Right atrium auricular region (tissue), 2 donors: ENCODE measurements at regions not wholly inside any gene's neighbourhood (a gene's known extent, or its start where the extent isn't known, plus 50 kb on each side); places are given as distances from the start of the nearest gene placed in this dataset.

ENCODE experiments used
- DNase-seq: peaks from one replicate; pipeline ENCODE4 v3.0.0-alpha.2; 2019; ENCODE audit warnings: low spot score
- H3K27ac ChIP-seq, 2 donors: fragments of 200-600 bp; sonication (generic); 1 replicate in 1 of 2; 2 replicates in 1 of 2; pipeline ENCODE4 v1.5.1; 2016 to 2019
- H3K27me3 ChIP-seq, 2 donors: fragments of 200-600 bp; sonication (generic); one replicate each; pipeline versions ENCODE4 v1.5.1 to v1.6.0; 2017 to 2019
- H3K36me3 ChIP-seq: fragments of 200-600 bp; sonication (generic); one replicate; pipeline ENCODE4 v1.5.1; 2016
- H3K4me1 ChIP-seq, 2 donors: fragments of 200-600 bp; sonication (generic); one replicate each; pipeline versions ENCODE4 v1.5.1 to v1.6.0; 2017 to 2019
- H3K4me3 ChIP-seq, 2 donors: fragments of 200-600 bp; sonication (generic); 1 replicate in 1 of 2; 2 replicates in 1 of 2; pipeline ENCODE4 v1.5.1; 2017 to 2019; ENCODE audit warnings: mild to moderate bottlenecking in 1 of 2, moderate library complexity in 1 of 2
- H3K9me3 ChIP-seq, 2 donors: fragments of 200-600 bp; sonication (generic); one replicate each; pipeline ENCODE4 v1.5.1; 2019
- CTCF ChIP-seq, 2 donors: fragments of 200-600 bp; sonication (generic); IDR thresholded peaks; one replicate each; pipeline ENCODE4 v1.5.1; 2019; ENCODE audit warnings: antibody characterized with exemption in 2 of 2

GRCh38 chr16:63373744-63374143 lies 1337.5 kb upstream of the CDH8 start:
- TF ChIP-seq CTCF (IDR thresholded peaks at IDR 0.05): no peak
- Histone ChIP-seq H3K9me3 (no peaks in the 10 kb centered on the region), H3K4me3 (no peak overlapping the region), H3K4me1 (no peaks in the 10 kb centered on the region), H3K27me3 (no peaks in the 10 kb centered on the region), H3K27ac (no peak overlapping the region), H3K36me3 (no peaks in the 10 kb centered on the region)
- DNase-seq: no peak

- no peak for TF ChIP-seq CTCF (IDR thresholded peaks at IDR 0.05)
- Histone ChIP-seq H3K27ac (no peak overlapping the region), H3K4me3 (no peak overlapping the region), H3K27me3 (no peaks in the 10 kb centered on the region), H3K36me3 (no peaks in the 10 kb centered on the region), H3K9me3 (no peaks in the 10 kb centered on the region), H3K4me1 (no peaks in the 10 kb centered on the region)
- no peak for DNase-seq
Measured at GRCh38 chr16:63372815-63373214, 1336.6 kb upstream of the CDH8 start.

GRCh38 chr16:63372283-63372682 lies 1336.0 kb upstream of the CDH8 start:
- Histone ChIP-seq H3K4me3 (no peak overlapping the region), H3K9me3 (no peaks in the 10 kb centered on the region), H3K27me3 (no peaks in the 10 kb centered on the region), H3K36me3 (no peaks in the 10 kb centered on the region), H3K4me1 (no peaks in the 10 kb centered on the region), H3K27ac (no peak overlapping the region)
- TF ChIP-seq CTCF (IDR thresholded peaks at IDR 0.05): no peak
- no peak for DNase-seq

GRCh38 chr16:63365649-63366304 lies 1329.5 kb upstream of the CDH8 start:
- DNase-seq: no peak
- H3K27me3 ChIP-seq: no peaks in the 10 kb centered on the region
- no peaks in the 10 kb centered on the region for H3K9me3 ChIP-seq
- no peaks in the 10 kb centered on the region for H3K4me1 ChIP-seq
- TF ChIP-seq CTCF (IDR thresholded peaks at IDR 0.05): no peak
- no peak overlapping the region for H3K4me3 ChIP-seq
- no peak overlapping the region for H3K27ac ChIP-seq
- H3K36me3 ChIP-seq: no peaks in the 10 kb centered on the region

GRCh38 chr16:63363738-63364137 lies 1327.5 kb upstream of the CDH8 start:
- Histone ChIP-seq H3K4me1 (no peaks in the 10 kb centered on the region), H3K27ac (no peak overlapping the region), H3K36me3 (no peaks in the 10 kb centered on the region), H3K27me3 (no peaks in the 10 kb centered on the region), H3K4me3 (no peak overlapping the region), H3K9me3 (no peaks in the 10 kb centered on the region)
- TF ChIP-seq CTCF (IDR thresholded peaks at IDR 0.05): no peak
- no peak for DNase-seq

- H3K27ac ChIP-seq: no peak overlapping the region
- no peaks in the 10 kb centered on the region for H3K9me3 ChIP-seq
- no peak overlapping the region for H3K4me3 ChIP-seq
- H3K27me3 ChIP-seq: no peaks in the 10 kb centered on the region
- TF ChIP-seq CTCF (IDR thresholded peaks at IDR 0.05): peak in 1 of 2 donors; percentile 79
- H3K36me3 ChIP-seq: no peaks in the 10 kb centered on the region
- no peak for DNase-seq
- no peaks in the 10 kb centered on the region for H3K4me1 ChIP-seq
Measured at GRCh38 chr16:63361032-63361624, 1324.9 kb upstream of the CDH8 start.
